ENCODE measurements at regions not wholly inside any gene's neighbourhood (a gene's known extent, or its start where the extent isn't known, plus 50 kb on each side); places are given as distances from the start of the nearest gene placed in this dataset.

GRCh38 chr5:34509392-34509791, 146.7 kb upstream of the RAI14 start:
- TF ChIP-seq CTCF (IDR thresholded peaks at IDR 0.05) (no peak), POLR2A (IDR thresholded peaks at IDR 0.05) (no peak)

All from tibial nerve (tissue), 3 donors.